Fibroblast of villous mesenchyme (primary cell): ENCODE measurements at regions not wholly inside any gene's neighbourhood (a gene's known extent, or its start where the extent isn't known, plus 50 kb on each side); places are given as distances from the start of the nearest gene placed in this dataset.
A peak's percentile ranks its signal among the peaks of the same experiment; 100 is the strongest.

Experiments used
- DNase-seq: peaks from one replicate; pipeline ENCODE4 v3.0.0-alpha.2; 2010; ENCODE audit warnings: low read depth
- H3K4me3 ChIP-seq: 2 replicates; pipeline ENCODE4 v1.5.1; 2011; ENCODE audit warnings: low read depth, mild to moderate bottlenecking, low read length
- CTCF ChIP-seq: IDR thresholded peaks from 2 replicates; pipeline ENCODE4 v1.5.1; 2012; ENCODE audit warnings: low read depth, mild to moderate bottlenecking, low read length; ENCODE audit not compliant: insufficient read depth

- no peak overlapping the region for H3K4me3 ChIP-seq
- peak; percentile 59 for DNase-seq
- TF ChIP-seq CTCF, result no peak
Measured at GRCh38 chr10:4249841-4250586, 465.0 kb upstream of the KLF6 start.

- DNase-seq, result no peak
- H3K4me3 ChIP-seq, result no peak overlapping the region
- TF ChIP-seq CTCF, result no peak
Measured at GRCh38 chr10:4247379-4247778, 462.4 kb upstream of the KLF6 start.

GRCh38 chr10:4246881-4247358 is 461.9 kb upstream of the KLF6 start:
- DNase-seq, result peak; percentile 95
- H3K4me3 ChIP-seq, result no peak overlapping the region
- TF ChIP-seq CTCF, result no peak

- peak overlapping the region; percentile 18 for H3K4me3 ChIP-seq
- no peak for TF ChIP-seq CTCF
- DNase-seq, result peak; percentile 100
Measured at GRCh38 chr10:4243651-4244050, 458.6 kb upstream of the KLF6 start.

- no peak for TF ChIP-seq CTCF
- H3K4me3 ChIP-seq, result peak overlapping the region; percentile 18
- no peak for DNase-seq
Measured at GRCh38 chr10:4243169-4243568, 458.2 kb upstream of the KLF6 start.

GRCh38 chr10:4242561-4243035 is 457.6 kb upstream of the KLF6 start:
- no peak for TF ChIP-seq CTCF
- peak; percentile 92 for DNase-seq
- H3K4me3 ChIP-seq, result peak overlapping the region; percentile 47

GRCh38 chr10:4241724-4242345 is 456.8 kb upstream of the KLF6 start:
- H3K4me3 ChIP-seq, result peak overlapping the region; percentile 47
- TF ChIP-seq CTCF, result no peak
- peak; percentile 100 for DNase-seq
